ENCODE measurements at regions not wholly inside any gene's neighbourhood (a gene's known extent, or its start where the extent isn't known, plus 50 kb on each side); places are given as distances from the start of the nearest gene placed in this dataset.
"Not testable (repeated sequence)": the region's sequence is repeated elsewhere in the genome, so short reads cannot be mapped to it uniquely, and the experiment has no call there.

DNA sequence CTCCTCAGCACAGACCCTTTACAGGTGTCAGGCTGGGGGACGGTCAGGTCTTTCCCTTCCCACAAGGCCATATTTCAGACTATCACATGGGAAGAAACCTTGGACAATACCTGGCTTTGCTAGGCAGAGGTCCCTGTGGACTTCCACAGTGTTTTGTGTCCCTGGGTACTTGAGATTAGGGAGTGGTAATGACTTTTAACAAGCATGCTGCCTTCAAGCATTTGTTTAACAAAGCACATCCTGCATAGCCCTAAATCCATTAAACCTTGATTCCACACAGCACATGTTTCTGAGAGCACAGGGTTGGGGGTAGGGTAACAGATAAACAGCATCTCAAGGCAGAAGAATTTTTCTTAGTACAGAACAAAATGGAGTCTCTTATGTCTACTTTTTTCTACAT is 451.2 kb downstream of the PLOD2 start:
- TF ChIP-seq, protein P1, sequence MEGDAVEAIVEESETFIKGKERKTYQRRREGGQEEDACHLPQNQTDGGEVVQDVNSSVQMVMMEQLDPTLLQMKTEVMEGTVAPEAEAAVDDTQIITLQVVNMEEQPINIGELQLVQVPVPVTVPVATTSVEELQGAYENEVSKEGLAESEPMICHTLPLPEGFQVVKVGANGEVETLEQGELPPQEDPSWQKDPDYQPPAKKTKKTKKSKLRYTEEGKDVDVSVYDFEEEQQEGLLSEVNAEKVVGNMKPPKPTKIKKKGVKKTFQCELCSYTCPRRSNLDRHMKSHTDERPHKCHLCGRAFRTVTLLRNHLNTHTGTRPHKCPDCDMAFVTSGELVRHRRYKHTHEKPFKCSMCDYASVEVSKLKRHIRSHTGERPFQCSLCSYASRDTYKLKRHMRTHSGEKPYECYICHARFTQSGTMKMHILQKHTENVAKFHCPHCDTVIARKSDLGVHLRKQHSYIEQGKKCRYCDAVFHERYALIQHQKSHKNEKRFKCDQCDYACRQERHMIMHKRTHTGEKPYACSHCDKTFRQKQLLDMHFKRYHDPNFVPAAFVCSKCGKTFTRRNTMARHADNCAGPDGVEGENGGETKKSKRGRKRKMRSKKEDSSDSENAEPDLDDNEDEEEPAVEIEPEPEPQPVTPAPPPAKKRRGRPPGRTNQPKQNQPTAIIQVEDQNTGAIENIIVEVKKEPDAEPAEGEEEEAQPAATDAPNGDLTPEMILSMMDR (IDR thresholded peaks at IDR 0.05; ENCODE audit: low read depth, low read length, missing input control) = not testable (repeated sequence)
- TF ChIP-seq REST (IDR thresholded peaks at IDR 0.05); GABPA (IDR thresholded peaks at IDR 0.05 in 1 of 2, conservative IDR thresholded peaks at IDR 0.05 in 1 of 2); MAX (IDR thresholded peaks at IDR 0.05); NR2F2 (IDR thresholded peaks at IDR 0.05); TAF1 (conservative IDR thresholded peaks at IDR 0.05); RXRA (IDR thresholded peaks at IDR 0.05); EGR1 (IDR thresholded peaks at IDR 0.05; ENCODE audit: low read depth in 2 of 2); SP1 (IDR thresholded peaks at IDR 0.05); ZBTB33 (IDR thresholded peaks at IDR 0.05); RAD21 (IDR thresholded peaks at IDR 0.05); HNF4G (IDR thresholded peaks at IDR 0.05): not testable (repeated sequence)
- TF ChIP-seq, protein P2, sequence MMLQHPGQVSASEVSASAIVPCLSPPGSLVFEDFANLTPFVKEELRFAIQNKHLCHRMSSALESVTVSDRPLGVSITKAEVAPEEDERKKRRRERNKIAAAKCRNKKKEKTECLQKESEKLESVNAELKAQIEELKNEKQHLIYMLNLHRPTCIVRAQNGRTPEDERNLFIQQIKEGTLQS (IDR thresholded peaks at IDR 0.05) = not testable (repeated sequence)
